ENCODE measurements at regions not wholly inside any gene's neighbourhood (a gene's known extent, or its start where the extent isn't known, plus 50 kb on each side); places are given as distances from the start of the nearest gene placed in this dataset.
"Not testable (repeated sequence)": the region's sequence is repeated elsewhere in the genome, so short reads cannot be mapped to it uniquely, and the experiment has no call there.

DNA sequence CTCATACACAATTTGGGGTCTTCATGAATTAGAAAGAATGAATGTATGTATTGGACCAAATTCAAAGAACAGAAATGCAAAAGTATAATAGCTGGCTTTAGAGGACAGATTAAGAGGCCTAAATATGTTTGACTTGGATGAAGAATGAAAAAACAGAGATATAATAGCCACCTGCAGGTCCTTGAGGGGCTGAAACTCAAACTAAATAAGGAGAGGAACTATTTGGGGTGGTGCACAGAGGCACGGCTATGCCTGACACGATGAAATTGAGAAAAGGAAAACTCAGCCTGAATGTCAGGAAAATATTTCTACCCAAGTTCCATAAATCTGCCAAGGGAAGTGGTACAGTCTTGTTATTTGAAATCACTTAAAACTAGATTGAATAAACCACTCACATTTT, 222.9 kb upstream of the DDHD1 start:
- no peak for DNase-seq
- H3K27ac Mint-ChIP-seq: no peak overlapping the region
- Histone ChIP-seq H3K36me3 (ENCODE audit: control insufficient read depth in 2 of 3, insufficient read depth in 3 of 3, low read length in 3 of 3) (no peaks in the 10 kb centered on the region), H3K9me3 (ENCODE audit: control insufficient read depth in 2 of 3, low read length in 3 of 3) (no peaks in the 10 kb centered on the region), H3K4me3 (ENCODE audit: low read length) (no peak overlapping the region), H3K4me1 (ENCODE audit: control insufficient read depth in 2 of 2, insufficient read depth in 2 of 2, low read length in 2 of 2) (no peaks in the 10 kb centered on the region), H3K27ac (ENCODE audit: low read depth, low read length) (no peak overlapping the region), H3K27me3 (ENCODE audit: control insufficient read depth in 2 of 2, insufficient read depth in 2 of 2, low read length in 2 of 2) (no peaks in the 10 kb centered on the region)
- ATAC-seq: no peak
- H3K27me3 Mint-ChIP-seq: no peaks in the 10 kb centered on the region
- CTCF ChIA-PET: no interaction called here
- H3K36me3 Mint-ChIP-seq: no peaks in the 10 kb centered on the region
- intact Hi-C loops (cut with micrococcal nuclease): no loop called here
- H3K9me3 Mint-ChIP-seq: no peaks in the 10 kb centered on the region
- H3K4me1 Mint-ChIP-seq: peaks cover 0 to 2% (median 0%) of the 10 kb centered on the region in 7 donors
- POLR2A ChIA-PET: no interaction called here
- H3K4me3 Mint-ChIP-seq: no peak overlapping the region

DNA sequence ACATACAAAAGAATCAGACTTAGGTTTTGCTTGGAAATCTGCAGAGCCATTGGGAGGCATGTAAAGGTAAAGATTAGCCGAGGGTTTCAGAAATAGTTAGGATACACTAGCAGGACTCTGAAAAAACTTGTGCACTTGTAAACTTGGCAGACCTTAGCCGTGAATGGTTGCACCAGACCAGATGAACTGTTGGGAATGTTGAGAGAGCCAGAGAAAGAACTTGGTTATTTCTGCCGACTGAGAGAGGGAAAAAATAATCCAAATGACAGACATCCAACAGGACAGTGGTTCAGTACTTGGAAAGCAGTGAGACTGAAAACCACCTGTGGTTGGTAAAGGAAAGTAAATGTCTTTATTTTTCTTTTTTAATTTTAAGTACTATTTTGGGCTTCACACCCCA, 222.5 kb upstream of the DDHD1 start:
- Histone ChIP-seq H3K27ac (ENCODE audit: low read depth, low read length) (no peak overlapping the region), H3K36me3 (ENCODE audit: control insufficient read depth in 2 of 3, insufficient read depth in 3 of 3, low read length in 3 of 3) (no peaks in the 10 kb centered on the region), H3K27me3 (ENCODE audit: control insufficient read depth in 2 of 2, insufficient read depth in 2 of 2, low read length in 2 of 2) (no peaks in the 10 kb centered on the region), H3K4me3 (ENCODE audit: low read length) (no peak overlapping the region), H3K4me1 (ENCODE audit: control insufficient read depth in 2 of 2, insufficient read depth in 2 of 2, low read length in 2 of 2) (no peaks in the 10 kb centered on the region), H3K9me3 (ENCODE audit: control insufficient read depth in 2 of 3, low read length in 3 of 3) (no peaks in the 10 kb centered on the region)
- DNase-seq: no peak
- Mint-ChIP-seq H3K36me3 (no peaks in the 10 kb centered on the region), H3K4me1 (peaks cover 0 to 2% (median 0%) of the 10 kb centered on the region in 7 donors), H3K27me3 (no peaks in the 10 kb centered on the region), H3K9me3 (peaks cover 0 to under 1% (median 0%) of the 10 kb centered on the region in 11 donors), H3K27ac (no peak overlapping the region), H3K4me3 (no peak overlapping the region)
- intact Hi-C loops (cut with micrococcal nuclease): no loop called here
- ATAC-seq: no peak
- ChIA-PET CTCF (no interaction called here), POLR2A (no interaction called here)

DNA sequence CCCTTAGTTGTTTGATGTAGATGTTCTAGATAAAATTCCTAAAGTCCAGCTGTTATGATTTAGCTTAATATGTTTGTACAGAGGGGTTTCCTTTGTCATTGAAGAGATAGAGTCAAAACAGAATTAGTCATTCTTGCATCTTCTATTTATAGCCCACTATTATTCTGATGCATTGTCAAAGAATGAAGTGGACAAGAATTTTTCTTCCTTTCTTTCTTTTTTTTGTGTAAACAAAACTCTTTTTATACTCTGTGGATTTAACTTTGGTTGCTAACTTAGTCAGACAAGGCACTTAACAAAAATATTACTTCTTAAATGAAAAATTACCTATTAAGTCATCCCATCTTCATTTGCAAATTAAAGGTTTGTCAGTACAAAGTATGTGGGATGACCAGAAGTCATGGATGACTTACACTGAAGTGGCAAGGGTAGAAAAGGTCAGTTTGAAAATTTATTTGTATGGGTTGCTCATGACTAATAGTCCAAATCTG, 215.6 kb upstream of the DDHD1 start:
- intact Hi-C loops (cut with micrococcal nuclease): no loop called here
- DNase-seq (no peak), ATAC-seq (no peak)
- H3K36me3 Mint-ChIP-seq: no peaks in the 10 kb centered on the region
- no peak overlapping the region for H3K4me3 ChIP-seq (ENCODE audit: low read length)
- no peaks in the 10 kb centered on the region for H3K9me3 ChIP-seq (ENCODE audit: control insufficient read depth in 2 of 3, low read length in 3 of 3)
- CTCF ChIA-PET: no interaction called here
- no peak overlapping the region for H3K4me3 Mint-ChIP-seq
- peaks cover 0 to 2% (median 0%) of the 10 kb centered on the region in 5 donors for H3K27me3 Mint-ChIP-seq
- H3K27me3 ChIP-seq (ENCODE audit: control insufficient read depth in 2 of 2, insufficient read depth in 2 of 2, low read length in 2 of 2): no peaks in the 10 kb centered on the region
- H3K36me3 ChIP-seq (ENCODE audit: control insufficient read depth in 2 of 3, insufficient read depth in 3 of 3, low read length in 3 of 3): no peaks in the 10 kb centered on the region
- no peaks in the 10 kb centered on the region for H3K4me1 Mint-ChIP-seq
- no peak overlapping the region for H3K27ac ChIP-seq (ENCODE audit: low read depth, low read length)
- POLR2A ChIA-PET: no interaction called here
- H3K27ac Mint-ChIP-seq: no peak overlapping the region
- peaks cover 0 to 7% (median 0%) of the 10 kb centered on the region in 11 donors for H3K9me3 Mint-ChIP-seq
- no peaks in the 10 kb centered on the region for H3K4me1 ChIP-seq (ENCODE audit: control insufficient read depth in 2 of 2, insufficient read depth in 2 of 2, low read length in 2 of 2)

DNA sequence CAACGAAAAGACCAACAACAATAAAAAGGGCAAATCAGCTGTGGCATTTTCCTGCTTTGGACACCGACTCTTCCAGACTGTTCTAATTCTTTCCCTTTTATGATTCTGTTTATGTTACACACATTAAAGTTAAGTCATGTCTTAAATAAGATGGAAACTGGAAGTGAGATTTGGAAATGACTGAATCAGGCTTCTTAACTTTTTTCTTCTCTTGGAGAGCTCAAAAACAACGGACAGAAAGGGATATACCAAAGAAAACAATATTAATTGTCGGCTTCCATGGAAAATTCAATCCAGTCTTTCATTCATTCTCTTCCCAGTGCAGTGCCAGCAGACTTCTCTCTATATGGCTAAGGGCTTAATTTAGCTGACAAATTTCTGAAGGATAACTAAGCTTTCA, 214.9 kb upstream of the DDHD1 start:
- Histone ChIP-seq H3K36me3 (ENCODE audit: control insufficient read depth in 2 of 3, insufficient read depth in 3 of 3, low read length in 3 of 3) (no peaks in the 10 kb centered on the region), H3K9me3 (ENCODE audit: control insufficient read depth in 2 of 3, low read length in 3 of 3) (no peaks in the 10 kb centered on the region), H3K4me1 (ENCODE audit: control insufficient read depth in 2 of 2, insufficient read depth in 2 of 2, low read length in 2 of 2) (no peaks in the 10 kb centered on the region), H3K4me3 (ENCODE audit: low read length) (no peak overlapping the region), H3K27me3 (ENCODE audit: control insufficient read depth in 2 of 2, insufficient read depth in 2 of 2, low read length in 2 of 2) (no peaks in the 10 kb centered on the region), H3K27ac (ENCODE audit: low read depth, low read length) (no peak overlapping the region)
- ChIA-PET CTCF (no interaction called here), POLR2A (interaction anchor here (0.7 kb wide), 1 partner anchor 12 kb away, joined by 3 read pairs; no protein-coding TSS in a partner anchor)
- Mint-ChIP-seq H3K36me3 (peaks cover 0 to 3% (median 0%) of the 10 kb centered on the region in 5 donors), H3K4me1 (no peaks in the 10 kb centered on the region), H3K4me3 (no peak overlapping the region), H3K9me3 (peaks cover 0 to 12% (median 3%) of the 10 kb centered on the region in 11 donors), H3K27me3 (peaks cover 0 to 2% (median 0%) of the 10 kb centered on the region in 5 donors), H3K27ac (no peak overlapping the region)
- ATAC-seq (no peak), DNase-seq (no peak)
- intact Hi-C loops (cut with micrococcal nuclease): no loop called here

DNA sequence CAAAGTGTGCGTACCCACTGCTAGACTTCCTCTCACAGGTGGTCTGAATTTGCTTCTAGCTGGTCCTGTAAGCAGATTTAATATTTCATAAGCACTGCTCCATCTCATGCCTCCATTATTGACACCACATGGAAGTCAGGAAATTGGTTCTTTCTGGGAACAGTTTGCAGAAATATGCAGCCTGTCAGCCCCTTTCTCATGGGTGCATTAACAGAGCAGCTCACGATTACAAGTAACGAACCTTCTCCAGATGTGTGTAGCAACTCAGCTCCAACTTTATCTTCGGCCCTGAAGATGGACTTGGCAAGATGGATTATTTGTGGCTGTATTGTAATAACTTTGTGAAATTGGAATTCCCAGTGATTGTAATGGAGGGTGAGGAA, 214.5 kb upstream of the DDHD1 start:
- POLR2A ChIA-PET: interaction anchor here (0.7 kb wide), 1 partner anchor 13 kb away, joined by 3 read pairs; no protein-coding TSS in a partner anchor

DNA sequence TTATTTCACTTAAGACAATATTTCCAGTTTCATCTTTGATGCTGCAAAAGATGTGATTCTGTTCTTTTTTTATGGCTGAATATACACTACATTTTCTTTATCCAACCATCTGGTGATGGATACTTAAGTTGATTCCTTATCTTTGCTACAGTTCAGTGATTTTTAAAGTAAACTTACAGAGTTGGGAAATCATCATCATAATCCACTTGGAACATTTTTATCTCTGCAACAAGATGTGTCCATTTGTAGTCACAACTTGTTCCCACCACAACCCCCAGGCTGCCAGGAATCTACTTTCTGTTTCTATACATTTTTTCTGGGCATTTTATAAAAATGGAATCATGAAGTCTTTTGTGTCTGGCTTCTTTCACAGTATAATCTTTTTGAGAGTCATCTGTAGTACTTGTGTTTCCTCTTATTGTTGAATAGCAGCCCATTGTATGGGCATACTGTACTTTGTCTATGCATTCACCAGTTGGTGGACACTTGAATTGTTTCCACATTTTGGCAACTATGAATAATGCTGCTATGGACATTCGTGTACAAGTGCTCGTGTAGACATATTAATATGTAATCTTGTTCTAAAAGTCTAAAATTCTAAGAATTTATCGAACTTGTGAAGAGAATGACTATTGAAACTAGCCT, 212.5 kb upstream of the DDHD1 start:
- Histone ChIP-seq H3K9me3 (ENCODE audit: control insufficient read depth in 2 of 3, low read length in 3 of 3) (no peaks in the 10 kb centered on the region), H3K27me3 (ENCODE audit: control insufficient read depth in 2 of 2, insufficient read depth in 2 of 2, low read length in 2 of 2) (no peaks in the 10 kb centered on the region), H3K36me3 (ENCODE audit: control insufficient read depth in 2 of 3, insufficient read depth in 3 of 3, low read length in 3 of 3) (no peaks in the 10 kb centered on the region), H3K4me3 (ENCODE audit: low read length) (no peak overlapping the region), H3K4me1 (ENCODE audit: control insufficient read depth in 2 of 2, insufficient read depth in 2 of 2, low read length in 2 of 2) (no peaks in the 10 kb centered on the region), H3K27ac (ENCODE audit: low read depth, low read length) (no peak overlapping the region)
- H3K36me3 Mint-ChIP-seq: peaks cover 0 to 6% (median 4%) of the 10 kb centered on the region in 5 donors
- ATAC-seq (no peak), DNase-seq (no peak)
- H3K27me3 Mint-ChIP-seq: peaks cover 0 to 2% (median 0%) of the 10 kb centered on the region in 5 donors
- ChIA-PET POLR2A (no interaction called here), CTCF (no interaction called here)
- no peak overlapping the region for H3K27ac Mint-ChIP-seq
- intact Hi-C loops (cut with micrococcal nuclease): no loop called here
- H3K9me3 Mint-ChIP-seq: peaks cover 0 to 28% (median 7%) of the 10 kb centered on the region in 11 donors
- H3K4me1 Mint-ChIP-seq: no peaks in the 10 kb centered on the region
- H3K4me3 Mint-ChIP-seq: no peak overlapping the region

More for the DNA sequence above, 214.5 kb upstream of the DDHD1 start:
- no peaks in the 10 kb centered on the region for H3K9me3 ChIP-seq (ENCODE audit: control insufficient read depth in 2 of 3, low read length in 3 of 3)
- no peak for DNase-seq
- H3K4me1 ChIP-seq (ENCODE audit: control insufficient read depth in 2 of 2, insufficient read depth in 2 of 2, low read length in 2 of 2): no peaks in the 10 kb centered on the region
- H3K27ac ChIP-seq (ENCODE audit: low read depth, low read length): no peak overlapping the region
- no peak overlapping the region for H3K4me3 ChIP-seq (ENCODE audit: low read length)
- intact Hi-C loops (cut with micrococcal nuclease): no loop called here
- Mint-ChIP-seq H3K27ac (no peak overlapping the region), H3K36me3 (peaks cover 0 to 6% (median 0%) of the 10 kb centered on the region in 5 donors), H3K4me3 (no peak overlapping the region), H3K9me3 (peaks cover 0 to 17% (median 6%) of the 10 kb centered on the region in 11 donors), H3K4me1 (no peaks in the 10 kb centered on the region), H3K27me3 (peaks cover 0 to 2% (median 0%) of the 10 kb centered on the region in 5 donors)
- CTCF ChIA-PET: no interaction called here
- H3K27me3 ChIP-seq (ENCODE audit: control insufficient read depth in 2 of 2, insufficient read depth in 2 of 2, low read length in 2 of 2): no peaks in the 10 kb centered on the region
- no peaks in the 10 kb centered on the region for H3K36me3 ChIP-seq (ENCODE audit: control insufficient read depth in 2 of 3, insufficient read depth in 3 of 3, low read length in 3 of 3)
- no peak for ATAC-seq

DNA sequence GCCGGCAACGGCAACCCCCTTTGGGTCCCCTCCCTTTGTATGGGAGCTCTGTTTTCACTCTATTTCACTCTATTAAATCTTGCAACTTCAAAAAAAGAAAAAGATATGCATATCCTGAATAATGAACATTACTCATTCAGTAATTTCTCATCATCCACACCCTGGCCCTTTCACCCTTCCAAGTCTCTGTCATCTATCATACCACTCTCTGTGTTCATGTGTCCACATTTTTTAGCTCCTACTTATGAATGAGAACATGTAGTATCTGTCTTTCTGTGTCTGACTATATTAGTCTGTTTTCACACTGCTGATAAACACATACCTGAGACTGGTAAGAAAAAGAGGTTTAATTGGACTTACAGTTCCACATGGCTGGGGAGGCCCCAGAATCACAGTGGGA, 209.8 kb upstream of the DDHD1 start:
- ATAC-seq; H3K4me3 ChIP-seq (ENCODE audit: low read length); H3K4me1 ChIP-seq (ENCODE audit: control insufficient read depth in 2 of 2, insufficient read depth in 2 of 2, low read length in 2 of 2); H3K27ac ChIP-seq (ENCODE audit: low read depth, low read length); DNase-seq; H3K27me3 ChIP-seq (ENCODE audit: control insufficient read depth in 2 of 2, insufficient read depth in 2 of 2, low read length in 2 of 2); intact Hi-C loops (cut with micrococcal nuclease); H3K27ac Mint-ChIP-seq; CTCF ChIA-PET; H3K9me3 ChIP-seq (ENCODE audit: control insufficient read depth in 2 of 3, low read length in 3 of 3); H3K36me3 ChIP-seq (ENCODE audit: control insufficient read depth in 2 of 3, insufficient read depth in 3 of 3, low read length in 3 of 3); H3K27me3 Mint-ChIP-seq; POLR2A ChIA-PET; H3K4me1 Mint-ChIP-seq: not testable (repeated sequence)
- H3K36me3 Mint-ChIP-seq: peaks cover 0 to 14% (median 8%) of the 10 kb centered on the region in 5 donors
- H3K9me3 Mint-ChIP-seq: peaks cover 3 to 32% (median 9%) of the 10 kb centered on the region in 11 donors
- H3K4me3 Mint-ChIP-seq: peak overlapping the region in 1 of 10 donors; percentile 26
